ENCODE measurements at regions not wholly inside any gene's neighbourhood (a gene's known extent, or its start where the extent isn't known, plus 50 kb on each side); places are given as distances from the start of the nearest gene placed in this dataset.

- no peak overlapping the region for H3K4me3 ChIP-seq
- no peaks in the 10 kb centered on the region for H3K9me3 ChIP-seq
- intact Hi-C loops (cut with DNase I) = no loop called here
- no peak for ATAC-seq
- no peaks in the 10 kb centered on the region for H3K4me1 ChIP-seq
- TF ChIP-seq CTCF (IDR thresholded peaks at IDR 0.05) = no peak
- 65 to 72% (median 66%) methylated on average over 4 of the region's 4 CpGs for WGBS, 3 donors
- no peak overlapping the region for H3K27ac ChIP-seq
- H3K27me3 ChIP-seq (ENCODE audit: insufficient read depth in 3 of 3, low read length in 2 of 3) = no peaks in the 10 kb centered on the region
- DNase-seq = no peak
- no peaks in the 10 kb centered on the region for H3K36me3 ChIP-seq (ENCODE audit: insufficient read depth in 1 of 2, low read depth in 1 of 2)
These were observed 279.9 kb upstream of the FAR2 start for GRCh38 chr12:28869197-28869596.

- DNase-seq (no peak), ATAC-seq (no peak)
- no peaks in the 10 kb centered on the region for H3K27me3 ChIP-seq (ENCODE audit: insufficient read depth in 3 of 3, low read length in 2 of 3)
- H3K4me3 ChIP-seq = no peak overlapping the region
- H3K27ac ChIP-seq = no peak overlapping the region
- no peak for TF ChIP-seq CTCF (IDR thresholded peaks at IDR 0.05)
- intact Hi-C loops (cut with DNase I) = no loop called here
- H3K4me1 ChIP-seq = no peaks in the 10 kb centered on the region
- no peaks in the 10 kb centered on the region for H3K9me3 ChIP-seq
- no peaks in the 10 kb centered on the region for H3K36me3 ChIP-seq (ENCODE audit: insufficient read depth in 1 of 2, low read depth in 1 of 2)
- WGBS, 3 donors = 61 to 79% (median 62%) methylated on average over 3 of the region's 3 CpGs
These were observed 278.1 kb upstream of the FAR2 start for GRCh38 chr12:28870839-28871440.

- intact Hi-C loops (cut with DNase I) = no loop called here
- H3K36me3 ChIP-seq (ENCODE audit: insufficient read depth in 1 of 2, low read depth in 1 of 2) = no peaks in the 10 kb centered on the region
- DNase-seq (no peak), ATAC-seq (no peak)
- no peak overlapping the region for H3K27ac ChIP-seq
- H3K27me3 ChIP-seq (ENCODE audit: insufficient read depth in 3 of 3, low read length in 2 of 3) = no peaks in the 10 kb centered on the region
- no peaks in the 10 kb centered on the region for H3K4me1 ChIP-seq
- no peaks in the 10 kb centered on the region for H3K9me3 ChIP-seq
- peak; percentile 38 for TF ChIP-seq CTCF (IDR thresholded peaks at IDR 0.05)
- no peak overlapping the region for H3K4me3 ChIP-seq
- 47 to 59% (median 58%) methylated on average over 7 of the region's 7 CpGs for WGBS, 3 donors
These were observed 276.3 kb upstream of the FAR2 start for GRCh38 chr12:28872654-28873268.

- no peak overlapping the region for H3K4me3 ChIP-seq
- ATAC-seq = no peak
- DNase-seq = no peak
- H3K9me3 ChIP-seq = no peaks in the 10 kb centered on the region
- TF ChIP-seq CTCF (IDR thresholded peaks at IDR 0.05) = no peak
- no peaks in the 10 kb centered on the region for H3K4me1 ChIP-seq
- no peaks in the 10 kb centered on the region for H3K27me3 ChIP-seq (ENCODE audit: insufficient read depth in 3 of 3, low read length in 2 of 3)
- 67 to 80% (median 72%) methylated on average over 3 of the region's 3 CpGs for WGBS, 3 donors
- intact Hi-C loops (cut with DNase I) = no loop called here
- H3K36me3 ChIP-seq (ENCODE audit: insufficient read depth in 1 of 2, low read depth in 1 of 2) = no peaks in the 10 kb centered on the region
- H3K27ac ChIP-seq = no peak overlapping the region
These were observed 274.3 kb upstream of the FAR2 start for GRCh38 chr12:28874758-28875157.
